A673 (cell line): ENCODE measurements at regions not wholly inside any gene's neighbourhood (a gene's known extent, or its start where the extent isn't known, plus 50 kb on each side); places are given as distances from the start of the nearest gene placed in this dataset.
"Not testable (repeated sequence)": the region's sequence is repeated elsewhere in the genome, so short reads cannot be mapped to it uniquely, and the experiment has no call there.

Experiments
- BruUV-seq: library from RNA; stranded (reverse); fragments of 400-500 nt; replicated peaks from 2 replicates; lab custom pipeline; 2021; lab: Mats Ljungman, UMichigan
- CTCF ChIA-PET: fragments of 300-600 bp; sonication (Branson Sonifier 250); formaldehyde crosslinking; loops from one replicate; lab custom pipeline; 2022; ENCODE audit warnings: antibody characterized with exemption; lab: Charles Lee
- POLR2A ChIA-PET: fragments of 300-600 bp; sonication (Branson Sonifier 250); formaldehyde crosslinking; loops from one replicate; lab custom pipeline; 2022; ENCODE audit warnings: antibody characterized with exemption; ENCODE audit not compliant: low non-redundant PET; lab: Charles Lee
- DNase-seq: peaks from one replicate; pipeline ENCODE4 v3.0.0-alpha.2; 2015; ENCODE audit warnings: low spot score
- H3K27ac ChIP-seq: fragments of 200-600 bp; sonication (generic); 2 replicates; pipeline ENCODE4 v1.5.1; 2016; ENCODE audit warnings: mixed run types, low read depth, mild to moderate bottlenecking, mixed read lengths, antibody characterized with exemption, low read length; ENCODE audit not compliant: poor library complexity, severe bottlenecking
- H3K27me3 ChIP-seq: fragments of 200-600 bp; sonication (generic); replicated peaks from 2 replicates; pipeline ENCODE4 v1.6.1; 2017; ENCODE audit warnings: mixed run types, low read depth, mild to moderate bottlenecking, mixed read lengths, antibody characterized with exemption, low read length; ENCODE audit not compliant: insufficient read depth, poor library complexity
- H3K36me3 ChIP-seq: fragments of 200-600 bp; sonication (generic); 2 replicates; pipeline ENCODE4 v1.6.1; 2016; ENCODE audit warnings: mixed run types, mild to moderate bottlenecking, mixed read lengths, antibody characterized with exemption, low read length; ENCODE audit not compliant: insufficient read depth, poor library complexity, severe bottlenecking
- H3K4me1 ChIP-seq: fragments of 200-600 bp; sonication (generic); 2 replicates; pipeline ENCODE4 v1.6.1; 2017; ENCODE audit warnings: mixed run types, mild to moderate bottlenecking, mixed read lengths, antibody characterized with exemption, low read length; ENCODE audit not compliant: insufficient read depth, poor library complexity, severe bottlenecking
- H3K4me3 ChIP-seq: fragments of 200-600 bp; sonication (generic); 2 replicates; pipeline ENCODE4 v1.5.1; 2016; ENCODE audit warnings: low read depth, mixed run types, mild to moderate bottlenecking, mixed read lengths, low read length; ENCODE audit not compliant: poor library complexity, severe bottlenecking
- H3K9me3 ChIP-seq: fragments of 200-600 bp; sonication (generic); 2 replicates; pipeline ENCODE4 v1.6.1; 2016; ENCODE audit warnings: mixed run types, low read depth, mild to moderate bottlenecking, mixed read lengths, antibody characterized with exemption, low read length; ENCODE audit not compliant: poor library complexity, severe bottlenecking
- EZH2 ChIP-seq: fragments of 200-600 bp; sonication (generic); IDR thresholded peaks from 2 replicates; pipeline ENCODE4 v1.6.1; 2017; ENCODE audit warnings: borderline replicate concordance, low read depth, mild to moderate bottlenecking, mixed read lengths, antibody characterized with exemption, low read length; ENCODE audit not compliant: poor library complexity, severe bottlenecking
- intact Hi-C: fragments of 100-400 bp; cut with micrococcal nuclease; formaldehyde crosslinking; loops from one replicate; pipeline ENCODE4 v1.10.0; 2022; ENCODE audit not compliant: unreplicated experiment
- TF ChIP-seq, protein P1 (sequence below): fragments of 300-800, 200-600 bp; sonication (generic); conservative IDR thresholded peaks from 2 replicates; pipeline ENCODE4 v1.5.1; 2017; ENCODE audit warnings: low read depth, mild to moderate bottlenecking, antibody characterized with exemption, low read length, moderate library complexity, mixed read lengths

- ChIA-PET CTCF (no interaction called here), POLR2A (no interaction called here)
- TF ChIP-seq, protein P1, sequence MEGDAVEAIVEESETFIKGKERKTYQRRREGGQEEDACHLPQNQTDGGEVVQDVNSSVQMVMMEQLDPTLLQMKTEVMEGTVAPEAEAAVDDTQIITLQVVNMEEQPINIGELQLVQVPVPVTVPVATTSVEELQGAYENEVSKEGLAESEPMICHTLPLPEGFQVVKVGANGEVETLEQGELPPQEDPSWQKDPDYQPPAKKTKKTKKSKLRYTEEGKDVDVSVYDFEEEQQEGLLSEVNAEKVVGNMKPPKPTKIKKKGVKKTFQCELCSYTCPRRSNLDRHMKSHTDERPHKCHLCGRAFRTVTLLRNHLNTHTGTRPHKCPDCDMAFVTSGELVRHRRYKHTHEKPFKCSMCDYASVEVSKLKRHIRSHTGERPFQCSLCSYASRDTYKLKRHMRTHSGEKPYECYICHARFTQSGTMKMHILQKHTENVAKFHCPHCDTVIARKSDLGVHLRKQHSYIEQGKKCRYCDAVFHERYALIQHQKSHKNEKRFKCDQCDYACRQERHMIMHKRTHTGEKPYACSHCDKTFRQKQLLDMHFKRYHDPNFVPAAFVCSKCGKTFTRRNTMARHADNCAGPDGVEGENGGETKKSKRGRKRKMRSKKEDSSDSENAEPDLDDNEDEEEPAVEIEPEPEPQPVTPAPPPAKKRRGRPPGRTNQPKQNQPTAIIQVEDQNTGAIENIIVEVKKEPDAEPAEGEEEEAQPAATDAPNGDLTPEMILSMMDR = no peak
- TF ChIP-seq EZH2 = no peak
- H3K4me3 ChIP-seq = no peak overlapping the region
- H3K9me3 ChIP-seq = no peaks in the 10 kb centered on the region
- no peaks in the 10 kb centered on the region for H3K4me1 ChIP-seq
- no TSS peak for BruUV-seq
- no peak overlapping the region for H3K27ac ChIP-seq
- no peaks in the 10 kb centered on the region for H3K36me3 ChIP-seq
- intact Hi-C loops = no loop called here
- DNase-seq = no peak
- no peaks in the 10 kb centered on the region for H3K27me3 ChIP-seq
Measured at GRCh38 chr3:89955156-89955555, 847.7 kb downstream of the EPHA3 start.

- ChIA-PET CTCF (no interaction called here), POLR2A (no interaction called here)
- no peak for DNase-seq
- intact Hi-C loops = no loop called here
- Histone ChIP-seq H3K4me3 (no peak overlapping the region), H3K27me3 (no peaks in the 10 kb centered on the region), H3K27ac (no peak overlapping the region), H3K4me1 (no peaks in the 10 kb centered on the region), H3K36me3 (no peaks in the 10 kb centered on the region), H3K9me3 (no peaks in the 10 kb centered on the region)
- no TSS peak for BruUV-seq
- TF ChIP-seq, protein P1 = no peak
- no peak for TF ChIP-seq EZH2
Measured at GRCh38 chr3:89957451-89957850, 850.0 kb downstream of the EPHA3 start.

GRCh38 chr3:89958163-89958562 lies 850.7 kb downstream of the EPHA3 start:
- DNase-seq, BruUV-seq, H3K4me1 ChIP-seq, H3K36me3 ChIP-seq, intact Hi-C loops, H3K4me3 ChIP-seq, H3K27me3 ChIP-seq, CTCF ChIA-PET, POLR2A ChIA-PET, H3K27ac ChIP-seq, H3K9me3 ChIP-seq: not testable (repeated sequence)

DNA sequence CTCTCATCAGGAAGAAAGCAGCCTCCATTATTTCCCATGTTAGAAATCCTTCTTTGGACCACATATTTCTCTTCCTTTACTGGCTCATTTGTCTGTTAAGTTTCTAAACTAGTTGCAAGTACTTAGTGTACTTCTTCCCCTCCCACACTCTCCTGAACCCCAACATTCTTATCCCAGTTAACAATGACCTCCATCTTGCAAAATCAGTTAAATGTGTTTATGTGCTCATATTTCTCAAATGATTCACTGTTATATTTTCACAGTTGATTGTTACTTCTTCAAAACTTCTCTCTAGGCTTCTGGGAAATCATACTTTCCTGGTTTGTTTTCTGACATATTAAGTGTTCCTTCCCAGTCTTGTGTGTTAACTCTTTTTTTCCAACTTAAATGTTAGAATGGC lies 856.9 kb downstream of the EPHA3 start:
- intact Hi-C loops = no loop called here
- Histone ChIP-seq H3K27me3 (no peaks in the 10 kb centered on the region), H3K4me1 (no peaks in the 10 kb centered on the region), H3K4me3 (no peak overlapping the region), H3K27ac (no peak overlapping the region), H3K9me3 (no peaks in the 10 kb centered on the region), H3K36me3 (no peaks in the 10 kb centered on the region)
- ChIA-PET POLR2A (no interaction called here), CTCF (no interaction called here)
- BruUV-seq = no TSS peak
- no peak for TF ChIP-seq EZH2
- TF ChIP-seq, protein P1 = no peak
- no peak for DNase-seq
